ENCODE measurements at regions not wholly inside any gene's neighbourhood (a gene's known extent, or its start where the extent isn't known, plus 50 kb on each side); places are given as distances from the start of the nearest gene placed in this dataset.

DNA sequence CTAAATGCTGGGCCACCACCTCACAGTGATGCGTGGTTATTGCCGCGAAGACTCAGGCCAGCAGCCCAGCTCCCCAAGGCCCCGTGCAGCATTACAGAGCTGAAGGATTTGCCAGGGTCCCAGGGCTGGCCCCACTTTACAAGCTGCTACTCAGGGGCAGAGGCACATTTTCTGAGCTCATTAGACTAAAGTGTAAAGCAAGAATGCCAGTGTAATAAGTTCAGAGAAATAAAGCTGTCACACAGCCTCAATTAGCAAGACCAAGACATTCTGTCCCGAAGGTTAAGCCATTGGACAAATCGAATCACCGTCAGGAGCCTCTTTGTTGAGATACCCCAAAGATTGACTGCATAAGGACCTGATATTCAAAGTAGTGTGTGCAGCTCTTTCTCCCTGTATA, 428.4 kb downstream of the EFNB2 start:
- no peaks in the 10 kb centered on the region; a peak in 1 of 7 replicates for H3K27me3 ChIP-seq (replicated peaks in 1 of 4; ENCODE audit: control insufficient read depth in 3 of 4, extremely low read depth in 1 of 4, insufficient read depth in 3 of 4, low read length in 3 of 4)
- H2AFZ ChIP-seq (ENCODE audit: low read length), result no peak overlapping the region
- H3K56ac ChIP-seq (replicated peaks; ENCODE audit: insufficient read length, low read depth, low read length), result no peak overlapping the region
- no peaks in the 10 kb centered on the region for H3K79me1 ChIP-seq (ENCODE audit: low read depth, low read length)
- peaks cover 0 to 2% (median 0%) of the 10 kb centered on the region in 4 experiments; a peak in 1 of 7 replicates for H3K4me1 ChIP-seq (replicated peaks in 1 of 4; ENCODE audit: control insufficient read depth in 3 of 4, insufficient read depth in 4 of 4, low read length in 3 of 4)
- ChIA-PET CTCF (ENCODE audit: partially characterized antibody) (interaction anchor here (0.9 kb wide), 1 partner anchor 24 kb away, joined by 4 read pairs; no protein-coding TSS in a partner anchor), POLR2A (ENCODE audit: partially characterized antibody) (interaction anchor here (1.7 kb wide), 1 partner anchor 8 kb away, joined by 4 read pairs; no protein-coding TSS in a partner anchor)
- no peak overlapping the region for H2BK12ac ChIP-seq (ENCODE audit: low read depth, low read length)
- no peak overlapping the region for H2AK5ac ChIP-seq (ENCODE audit: low read depth, low read length)
- no peak overlapping the region for H3K27ac ChIP-seq (ENCODE audit: low read depth, low read length)
- H3K23me2 ChIP-seq (ENCODE audit: low read depth, low read length), result no peaks in the 10 kb centered on the region
- no peak overlapping the region for H3K9ac ChIP-seq (replicated peaks in 1 of 4; ENCODE audit: extremely low read depth in 1 of 4, low read depth in 3 of 4, low read length in 3 of 4)
- FAIRE-seq (no peak), DNase-seq (ENCODE audit: low read depth in 1 of 2, low spot score in 2 of 2) (no peak)
- no peaks in the 10 kb centered on the region for H3K79me2 ChIP-seq (ENCODE audit: control insufficient read depth in 1 of 2, insufficient read depth in 2 of 2, low read length in 2 of 2)
- TF ChIP-seq SUZ12 (IDR thresholded peaks at IDR 0.05; ENCODE audit: low read length) (no peak), CTBP2 (IDR thresholded peaks at IDR 0.05; ENCODE audit: borderline replicate concordance, insufficient read depth, insufficient read length, low read length) (no peak), NRF1 (IDR thresholded peaks at IDR 0.05; ENCODE audit: low read depth, low read length) (no peak), SIN3A (conservative IDR thresholded peaks at IDR 0.05 in 1 of 2, IDR thresholded peaks at IDR 0.05 in 1 of 2; ENCODE audit: low read depth in 1 of 2, low read length in 2 of 2) (no peak), POU5F1 (IDR thresholded peaks at IDR 0.05; ENCODE audit: low read depth, low read length) (no peak), YY1 (IDR thresholded peaks at IDR 0.05; ENCODE audit: low read depth, low read length) (no peak), ASH2L (IDR thresholded peaks at IDR 0.05; ENCODE audit: low read length) (no peak)
- TF ChIP-seq, protein P1, sequence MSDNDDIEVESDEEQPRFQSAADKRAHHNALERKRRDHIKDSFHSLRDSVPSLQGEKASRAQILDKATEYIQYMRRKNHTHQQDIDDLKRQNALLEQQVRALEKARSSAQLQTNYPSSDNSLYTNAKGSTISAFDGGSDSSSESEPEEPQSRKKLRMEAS (IDR thresholded peaks at IDR 0.05), result no peak
- H4K8ac ChIP-seq (ENCODE audit: extremely low read depth, insufficient read depth, low read length), result no peak overlapping the region
- H3K14ac ChIP-seq (ENCODE audit: insufficient read length), result no peak overlapping the region
- no peaks in the 10 kb centered on the region for H3K9me3 ChIP-seq (ENCODE audit: insufficient read depth in 2 of 2, low read depth in 1 of 2, low read length in 1 of 2)
- WGBS, 2 experiments (ENCODE audit: extremely low coverage in 1 of 2, insufficient coverage in 1 of 2, insufficient read length in 1 of 2, insufficient replicate concordance in 2 of 2, low coverage in 1 of 2, low lambda C conversion rate in 2 of 2, missing lambda C conversion rate in 1 of 2), result 92% methylated on average over 7 of the region's 7 CpGs; no CpG with 5 or more reads in 1 of the 2 experiments
- H3K4me2 ChIP-seq (ENCODE audit: insufficient read depth in 1 of 2, low read depth in 2 of 2, low read length in 2 of 2), result no peak overlapping the region
- H2BK15ac ChIP-seq (ENCODE audit: low read length), result no peak overlapping the region
- no peak overlapping the region for H3K4ac ChIP-seq (replicated peaks; ENCODE audit: insufficient read length, low read depth, low read length)
- H3K4me3 ChIP-seq (ENCODE audit: extremely low read depth in 1 of 4, insufficient read depth in 2 of 4, low read depth in 3 of 4, low read length in 4 of 4), result no peak overlapping the region
- H3K36me3 ChIP-seq (ENCODE audit: control insufficient read depth in 2 of 4, insufficient read depth in 4 of 4, low read length in 3 of 4), result no peaks in the 10 kb centered on the region
- H2BK5ac ChIP-seq (ENCODE audit: low read depth, low read length), result no peak overlapping the region
- no peak overlapping the region for H2BK120ac ChIP-seq (replicated peaks; ENCODE audit: low read depth, low read length)
- H4K91ac ChIP-seq (replicated peaks; ENCODE audit: insufficient read length, low read length), result no peak overlapping the region
- H4K20me1 ChIP-seq (replicated peaks in 1 of 2; ENCODE audit: control insufficient read depth in 1 of 2, insufficient read depth in 2 of 2, low read length in 2 of 2), result no peaks in the 10 kb centered on the region
- H2BK20ac ChIP-seq (ENCODE audit: low read length), result no peak overlapping the region
- H3K23ac ChIP-seq (ENCODE audit: insufficient read length), result no peak overlapping the region
- H4K5ac ChIP-seq (ENCODE audit: insufficient read length, low read depth, low read length), result no peak overlapping the region
- H3K18ac ChIP-seq (ENCODE audit: extremely low read depth, low read length), result no peak overlapping the region
